ENCODE measurements at regions not wholly inside any gene's neighbourhood (a gene's known extent, or its start where the extent isn't known, plus 50 kb on each side); places are given as distances from the start of the nearest gene placed in this dataset.
"Not testable (repeated sequence)": the region's sequence is repeated elsewhere in the genome, so short reads cannot be mapped to it uniquely, and the experiment has no call there.

- Histone ChIP-seq H3K36me3 (no peaks in the 10 kb centered on the region), H3K4me1 (no peaks in the 10 kb centered on the region), H3K9me3 (peaks cover 0 to 10% (median 4%) of the 10 kb centered on the region in 4 donors), H3K27me3 (peaks cover 0 to 31% (median 0%) of the 10 kb centered on the region in 3 donors), H3K4me3 (no peak overlapping the region), H3K27ac (no peak overlapping the region)
- TF ChIP-seq EP300 (IDR thresholded peaks at IDR 0.05) (no peak), POLR2A (IDR thresholded peaks at IDR 0.05) (no peak), CTCF (IDR thresholded peaks at IDR 0.05) (no peak), POLR2AphosphoS5 (IDR thresholded peaks at IDR 0.05) (no peak)
- intact Hi-C loops (cut with DNase I; ENCODE audit: low total_unique reads), result no loop called here
- WGBS, 5 donors, result 11 to 22% (median 12%) methylated on average over 9 of the region's 9 CpGs
- no peak for DNase-seq
These were observed 90.6 kb upstream of the WWC2 start for GRCh38 chr4:183008492-183008891.

GRCh38 chr4:183004370-183004769, 87.2 kb upstream of the DCTD start:
- H3K4me3 ChIP-seq; H3K27ac ChIP-seq; H3K36me3 ChIP-seq; intact Hi-C loops (cut with DNase I; ENCODE audit: low total_unique reads); H3K4me1 ChIP-seq; H3K9me3 ChIP-seq; DNase-seq: not testable (repeated sequence)
- H3K27me3 ChIP-seq, result peaks cover 0 to 14% (median 0%) of the 10 kb centered on the region in 3 donors

GRCh38 chr4:182994171-182994570, 77.0 kb upstream of the DCTD start:
- Histone ChIP-seq H3K27me3 (no peaks in the 10 kb centered on the region), H3K36me3 (no peaks in the 10 kb centered on the region), H3K9me3 (peaks cover 0 to 33% (median 26%) of the 10 kb centered on the region in 4 donors), H3K27ac (no peak overlapping the region), H3K4me3 (no peak overlapping the region), H3K4me1 (no peaks in the 10 kb centered on the region)
- TF ChIP-seq POLR2AphosphoS5 (IDR thresholded peaks at IDR 0.05) (no peak), CTCF (IDR thresholded peaks at IDR 0.05) (no peak), POLR2A (IDR thresholded peaks at IDR 0.05) (no peak), EP300 (IDR thresholded peaks at IDR 0.05) (no peak)
- WGBS, 5 donors, result 70 to 89% (median 85%) methylated on average over 1 of the region's 1 CpG
- intact Hi-C loops (cut with DNase I; ENCODE audit: low total_unique reads), result no loop called here
- DNase-seq, result no peak

GRCh38 chr4:182978152-182978827, 61.1 kb upstream of the DCTD start:
- Histone ChIP-seq H3K9me3 (no peaks in the 10 kb centered on the region), H3K4me3 (no peak overlapping the region), H3K27me3 (no peaks in the 10 kb centered on the region), H3K27ac (no peak overlapping the region), H3K4me1 (no peaks in the 10 kb centered on the region), H3K36me3 (no peaks in the 10 kb centered on the region)
- DNase-seq, result no peak
- intact Hi-C loops (cut with DNase I; ENCODE audit: low total_unique reads), result no loop called here
- 84 to 89% (median 85%) methylated on average over 7 to 8 of the region's 8 CpGs for WGBS, 5 donors
- no peak for TF ChIP-seq POLR2AphosphoS5 (IDR thresholded peaks at IDR 0.05)
- no peak for TF ChIP-seq CTCF (IDR thresholded peaks at IDR 0.05)
- no peak for TF ChIP-seq EP300 (IDR thresholded peaks at IDR 0.05)
- no peak for TF ChIP-seq POLR2A (IDR thresholded peaks at IDR 0.05)

GRCh38 chr4:182975806-182976205, 58.6 kb upstream of the DCTD start:
- Histone ChIP-seq H3K36me3 (no peaks in the 10 kb centered on the region), H3K4me3 (no peak overlapping the region), H3K4me1 (no peaks in the 10 kb centered on the region), H3K9me3 (no peaks in the 10 kb centered on the region), H3K27me3 (no peaks in the 10 kb centered on the region), H3K27ac (no peak overlapping the region)
- intact Hi-C loops (cut with DNase I; ENCODE audit: low total_unique reads), result no loop called here
- DNase-seq, result peak in 1 of 2 donors; percentile 29
- 54 to 72% (median 61%) methylated on average over 3 of the region's 3 CpGs for WGBS, 5 donors
- TF ChIP-seq POLR2A (IDR thresholded peaks at IDR 0.05), result no peak
- no peak for TF ChIP-seq POLR2AphosphoS5 (IDR thresholded peaks at IDR 0.05)
- TF ChIP-seq CTCF (IDR thresholded peaks at IDR 0.05), result no peak
- TF ChIP-seq EP300 (IDR thresholded peaks at IDR 0.05), result no peak

All from stomach (tissue), 8 donors.